IMR-90 (cell line): ENCODE measurements at regions not wholly inside any gene's neighbourhood (a gene's known extent, or its start where the extent isn't known, plus 50 kb on each side); places are given as distances from the start of the nearest gene placed in this dataset.

Experiments
- CTCF ChIP-seq: conservative IDR thresholded peaks from 2 replicates; pipeline ENCODE4 v1.5.1; 2012; ENCODE audit warnings: mild to moderate bottlenecking, low read depth, low read length, improper control_type of control experiment
- MAZ ChIP-seq: IDR thresholded peaks from 2 replicates; pipeline ENCODE4 v1.6.1; 2012; ENCODE audit warnings: low read depth, mild to moderate bottlenecking, low read length, improper control_type of control experiment, moderate library complexity, borderline replicate concordance
- POLR2A ChIP-seq: IDR thresholded peaks from 2 replicates; pipeline ENCODE4 v1.6.1; 2012; ENCODE audit warnings: mild to moderate bottlenecking, low read depth, low read length
- RCOR1 ChIP-seq: IDR thresholded peaks from 2 replicates; pipeline ENCODE4 v1.6.1; 2012; ENCODE audit warnings: mild to moderate bottlenecking, low read length, improper control_type of control experiment; ENCODE audit not compliant: insufficient replicate concordance

- TF ChIP-seq RCOR1, result no peak
- TF ChIP-seq CTCF, result no peak
- no peak for TF ChIP-seq POLR2A
- no peak for TF ChIP-seq MAZ
Measured at GRCh38 chr16:59658572-59658971, 924.5 kb upstream of the GOT2 start.
